Activated CD4-positive, alpha-beta T cell treated with anti-CD3 and anti-CD28 coated beads, Interleukin-2, amount 50 U/mL, for 24 hours (primary cell): ENCODE measurements at regions not wholly inside any gene's neighbourhood (a gene's known extent, or its start where the extent isn't known, plus 50 kb on each side); places are given as distances from the start of the nearest gene placed in this dataset.
"Not testable (repeated sequence)": the region's sequence is repeated elsewhere in the genome, so short reads cannot be mapped to it uniquely, and the experiment has no call there.

Experiments used
- DNase-seq, 2 donors: peaks; one replicate each; pipeline ENCODE4 v3.0.0-alpha.2; 2020; ENCODE audit warnings: low read depth in 1 of 2, low spot score in 1 of 2

DNA sequence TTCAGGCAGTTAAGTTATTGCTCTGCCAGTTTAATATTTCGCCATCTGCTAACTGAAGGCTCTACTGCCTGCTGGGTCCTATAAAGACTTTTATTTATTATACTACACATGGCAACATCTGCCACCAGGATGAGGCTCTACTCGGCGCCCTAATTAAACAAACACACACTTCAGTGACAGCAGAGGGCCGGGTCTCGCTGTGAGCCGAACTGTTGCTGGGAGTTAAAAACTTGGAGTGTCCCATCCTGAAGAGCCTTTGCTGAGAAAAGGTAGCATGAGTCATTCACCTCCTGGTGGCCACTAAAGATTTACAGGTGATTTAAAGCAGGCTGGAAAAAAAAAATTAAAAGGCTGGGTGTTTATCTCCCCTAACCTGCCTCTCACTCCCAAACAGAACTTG lies 183.7 kb downstream of the NPIPA8 start:
- not testable (repeated sequence) for DNase-seq

DNA sequence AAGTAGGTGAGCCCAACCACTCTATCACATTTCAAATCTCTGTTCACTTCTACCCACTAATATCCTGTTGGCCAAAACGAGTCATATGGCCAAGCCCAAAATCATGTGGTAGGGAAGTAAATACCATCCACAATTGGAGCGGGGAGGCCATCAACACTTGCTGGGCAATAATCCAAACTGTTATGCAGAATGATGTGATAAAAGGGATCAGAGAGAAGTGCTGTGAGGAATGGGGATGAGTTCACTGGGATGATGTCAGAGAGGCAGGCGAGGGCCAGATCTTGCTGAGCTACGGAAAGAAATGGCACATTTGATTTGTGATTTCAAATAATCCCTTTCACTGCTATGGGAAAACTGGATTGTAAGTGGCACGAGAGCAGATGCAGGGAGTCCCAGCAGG lies 188.4 kb downstream of the NPIPA8 start:
- DNase-seq, result not testable (repeated sequence)

DNA sequence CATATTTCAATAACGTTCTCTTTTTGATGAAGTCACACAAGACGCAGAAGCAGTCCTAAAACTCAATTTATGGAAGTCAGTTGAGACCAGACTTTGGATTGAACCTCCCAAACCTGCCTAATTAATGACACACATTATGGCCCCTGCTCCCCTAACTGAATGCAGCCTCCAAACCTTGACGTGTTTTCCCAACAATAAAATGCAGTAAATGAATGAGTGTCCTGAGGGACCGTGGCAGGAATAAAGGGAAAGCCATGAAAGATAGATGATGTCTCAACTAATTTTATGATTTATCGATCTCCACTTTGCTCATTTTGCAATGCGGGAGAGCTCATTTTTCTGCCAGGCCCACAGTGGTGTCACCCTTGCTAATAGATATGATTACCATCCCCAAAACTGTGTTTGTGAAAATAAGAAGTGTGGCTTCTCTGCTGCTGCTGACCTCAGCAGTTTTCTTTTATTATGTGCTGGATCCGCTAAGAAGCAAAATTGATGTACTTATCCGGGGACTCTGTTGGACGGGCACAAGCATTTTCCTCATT lies 189.9 kb downstream of the NPIPA8 start:
- DNase-seq, result not testable (repeated sequence)

DNA sequence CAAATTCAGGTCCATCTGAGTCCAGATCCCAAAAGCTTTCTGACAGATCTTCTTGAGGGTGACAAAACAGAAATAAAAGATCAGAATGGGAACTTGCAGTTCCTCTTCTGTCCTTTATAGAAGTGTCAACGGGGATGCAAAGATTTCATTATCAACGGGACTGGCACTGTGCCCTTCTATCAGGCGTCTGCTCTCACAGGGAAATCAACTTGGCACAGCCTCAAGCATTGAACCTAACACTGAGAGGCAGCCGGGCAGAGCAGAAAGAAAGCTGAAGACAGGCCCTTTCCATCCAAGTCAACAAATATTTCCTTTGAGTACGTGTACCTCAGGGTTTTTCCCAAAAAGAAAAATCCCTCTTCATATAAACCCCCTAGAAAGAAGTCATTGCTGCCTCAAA lies 194.5 kb downstream of the NPIPA8 start:
- DNase-seq, result not testable (repeated sequence)

DNA sequence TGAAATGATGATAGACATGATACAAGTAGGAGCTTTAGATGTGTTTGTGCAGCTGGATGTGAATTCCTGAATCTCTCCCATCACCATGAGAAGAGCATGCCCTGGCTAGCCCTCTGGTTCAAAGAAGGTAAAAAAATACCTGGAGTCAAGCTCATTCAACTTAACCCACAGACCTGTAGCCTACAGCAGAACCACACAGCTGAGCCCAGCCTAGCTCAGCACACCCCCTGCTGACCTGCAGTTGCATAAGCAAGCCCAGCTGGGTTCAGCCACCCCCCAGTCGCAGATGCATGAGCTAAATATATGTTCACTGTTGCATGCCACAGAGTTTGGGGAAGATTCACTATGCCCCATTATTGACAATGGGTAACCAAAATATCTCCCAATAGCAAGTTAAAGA lies 200.2 kb downstream of the NPIPA8 start:
- DNase-seq, result not testable (repeated sequence)

DNA sequence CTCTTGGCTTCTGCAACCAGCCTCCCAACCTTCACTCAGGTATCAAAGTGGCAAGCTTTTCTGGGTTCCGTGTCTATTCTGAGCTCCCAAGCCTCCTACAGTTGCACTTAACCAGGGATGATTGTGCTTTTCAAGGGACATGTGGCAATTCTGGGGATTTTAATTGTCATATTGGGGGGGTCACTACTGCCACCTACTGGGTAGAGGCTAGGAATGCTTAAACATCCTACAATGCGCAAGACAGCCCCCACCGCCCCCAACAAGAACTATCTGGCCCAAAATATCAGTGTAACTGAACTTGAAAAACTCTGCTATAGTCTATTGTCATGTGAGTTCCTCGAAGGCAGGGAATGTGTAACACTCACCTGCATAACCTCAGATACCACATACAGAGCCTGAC lies 201.5 kb downstream of the NPIPA8 start:
- not testable (repeated sequence) for DNase-seq

DNA sequence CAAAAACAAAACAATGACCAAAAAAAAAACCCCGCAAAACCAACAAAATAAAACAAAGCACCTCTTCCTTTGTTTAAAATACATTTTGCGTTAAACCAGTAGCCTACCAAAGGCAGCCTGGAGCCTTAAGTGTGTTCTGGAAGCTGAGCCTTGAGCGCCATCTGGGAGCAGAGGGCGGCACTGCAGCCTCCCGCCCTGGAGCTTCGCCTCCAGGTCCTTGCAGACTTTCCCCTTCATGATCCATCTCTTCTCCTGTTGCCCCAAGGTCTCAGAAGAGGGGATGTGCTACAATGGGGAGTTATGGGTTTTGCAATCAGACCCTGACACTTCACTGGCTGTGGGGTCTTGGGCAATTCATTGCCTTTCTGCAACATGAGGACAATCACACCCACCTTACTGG lies 204.9 kb downstream of the NPIPA8 start:
- not testable (repeated sequence) for DNase-seq

DNA sequence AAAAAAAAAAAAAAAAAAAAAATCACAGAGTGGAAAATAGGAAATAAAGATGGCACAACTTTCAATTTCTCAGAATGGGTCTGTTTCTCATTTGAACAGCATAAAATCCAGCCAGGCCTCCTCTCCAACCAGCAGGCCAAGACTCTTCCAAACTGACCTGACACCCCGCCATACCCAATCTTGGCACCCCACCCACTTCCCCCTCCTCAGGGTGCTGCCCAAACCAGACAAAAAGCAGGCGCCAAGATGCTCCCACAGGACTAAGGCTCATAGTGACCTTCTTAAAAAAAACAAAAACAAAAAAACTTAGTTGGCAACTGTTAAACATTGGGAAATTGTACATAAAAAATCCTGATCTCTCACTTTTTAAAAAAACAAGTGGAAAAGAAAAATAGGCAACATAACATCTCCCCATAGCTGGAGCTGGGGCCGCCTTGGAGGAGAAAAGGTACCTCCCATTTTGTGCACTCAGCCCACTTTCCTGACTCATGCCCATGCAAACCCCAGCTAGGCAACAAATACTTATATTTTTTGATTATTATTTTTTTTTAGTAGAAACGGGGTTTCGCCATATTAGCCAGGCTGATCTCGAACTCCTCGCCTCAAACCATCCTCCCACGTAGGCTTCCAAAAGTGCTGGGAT lies 205.9 kb downstream of the NPIPA8 start:
- DNase-seq, result not testable (repeated sequence)

DNA sequence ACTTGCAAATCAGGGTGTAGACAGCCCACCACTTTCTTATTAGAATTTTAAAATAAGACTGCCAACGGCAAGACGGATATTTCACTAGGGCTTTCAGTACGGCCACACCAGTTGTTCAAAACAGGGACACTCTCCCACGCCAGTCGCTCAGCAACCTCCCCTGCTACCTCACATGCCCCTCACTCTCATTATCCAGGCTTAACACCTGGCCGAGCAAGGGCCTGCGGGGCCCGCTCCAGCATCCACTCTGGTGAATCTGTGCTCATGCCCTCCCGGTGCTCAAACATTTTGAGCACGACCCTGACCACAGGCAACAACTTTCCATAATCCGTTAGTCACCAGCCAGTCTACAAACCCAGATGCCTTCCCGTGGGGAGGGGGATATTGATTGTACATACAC lies 209.5 kb downstream of the NPIPA8 start:
- not testable (repeated sequence) for DNase-seq

DNA sequence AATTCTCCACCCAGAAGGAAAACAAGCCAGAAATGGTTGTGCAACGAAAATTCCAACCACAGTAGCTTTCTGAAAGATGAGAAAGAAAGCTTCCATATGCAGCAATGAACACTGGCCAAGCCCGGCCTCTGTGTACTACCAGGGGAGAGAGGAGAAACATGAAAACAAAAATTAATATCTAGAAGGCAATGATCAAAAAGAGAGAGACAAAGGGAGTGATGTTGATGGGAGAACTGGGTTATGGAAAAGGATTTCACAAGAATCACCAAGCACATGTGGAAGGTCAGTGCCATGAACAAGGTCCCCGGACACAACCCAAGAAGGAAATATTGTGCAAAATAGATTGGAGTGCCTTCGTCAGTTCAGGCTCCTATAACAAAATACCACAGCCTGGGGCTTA lies 217.4 kb downstream of the NPIPA8 start:
- not testable (repeated sequence) for DNase-seq

DNA sequence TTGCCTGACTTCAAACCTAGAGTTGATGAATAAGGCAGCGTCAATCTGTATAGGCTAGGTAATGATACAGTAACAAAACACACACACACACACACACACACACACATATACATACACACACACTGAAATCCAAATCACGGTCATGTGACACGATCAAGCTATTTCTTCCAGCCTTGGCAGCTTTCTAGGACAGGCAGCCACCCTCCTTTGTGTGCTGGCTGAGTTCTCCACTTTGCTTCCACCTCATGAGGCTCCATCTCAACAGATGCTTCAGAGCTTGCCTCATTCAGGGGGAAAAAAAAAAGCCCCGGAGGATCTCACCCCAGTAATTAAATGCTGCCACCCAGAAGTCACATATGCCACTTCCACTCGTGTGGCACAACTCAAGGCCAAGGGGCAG lies 217.9 kb downstream of the NPIPA8 start:
- not testable (repeated sequence) for DNase-seq

DNA sequence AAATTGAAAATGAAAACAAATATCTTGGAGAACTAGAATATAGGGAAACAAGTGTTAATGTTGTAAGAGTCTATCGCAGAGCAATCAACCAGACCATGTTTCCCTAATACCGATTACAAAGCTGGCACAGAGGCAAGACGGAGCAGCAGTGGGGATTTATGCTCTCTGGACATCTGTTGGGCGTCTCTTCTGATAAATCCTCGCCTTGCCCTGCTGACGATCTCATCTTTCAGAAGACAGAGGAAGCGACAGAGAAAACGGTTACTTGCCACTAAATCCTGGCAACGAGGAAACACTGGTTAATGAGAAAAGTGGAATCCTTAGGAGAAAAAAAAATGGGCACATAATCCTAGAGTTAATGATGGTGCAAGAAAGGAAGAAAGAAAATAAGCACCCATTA lies 218.5 kb downstream of the NPIPA8 start:
- not testable (repeated sequence) for DNase-seq

DNA sequence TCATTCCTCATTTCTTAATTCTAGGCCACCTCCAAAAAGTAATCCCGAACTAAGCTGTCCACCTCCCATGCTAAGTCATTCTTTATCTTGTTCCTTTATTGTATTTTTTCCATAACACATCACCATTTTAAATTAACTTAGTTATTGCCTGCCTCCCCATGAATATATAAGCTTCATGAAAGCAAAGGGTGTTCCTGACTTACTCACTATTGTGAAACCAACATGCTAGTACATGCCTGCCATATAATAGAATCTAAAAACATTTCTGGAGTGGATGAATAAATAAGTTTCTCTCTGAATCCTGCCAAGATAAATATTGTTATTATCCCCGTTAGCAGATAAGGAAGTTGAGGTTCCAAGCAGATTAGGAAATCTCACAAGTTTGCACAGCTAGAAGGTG lies 232.1 kb downstream of the NPIPA8 start:
- DNase-seq, result not testable (repeated sequence)

DNA sequence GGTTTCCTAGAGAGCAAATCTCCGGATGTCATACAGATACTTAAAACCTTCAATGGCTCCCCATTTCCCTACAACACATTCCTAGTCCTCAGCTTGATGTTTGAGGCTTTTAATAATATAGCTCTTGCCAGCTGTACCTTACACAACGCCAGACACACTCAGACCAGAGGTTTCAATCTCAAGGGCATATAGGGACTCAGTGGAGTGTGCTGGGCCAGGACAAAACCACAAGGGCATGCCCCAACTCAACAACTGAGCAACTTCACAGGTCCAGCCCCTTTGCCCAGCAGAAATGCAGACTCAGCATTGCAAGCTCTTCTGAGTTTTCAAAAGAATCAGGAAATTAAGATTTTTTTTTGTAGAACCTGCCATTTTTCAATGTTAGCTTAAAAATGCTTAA lies 235.5 kb downstream of the NPIPA8 start:
- DNase-seq, result not testable (repeated sequence)

DNA sequence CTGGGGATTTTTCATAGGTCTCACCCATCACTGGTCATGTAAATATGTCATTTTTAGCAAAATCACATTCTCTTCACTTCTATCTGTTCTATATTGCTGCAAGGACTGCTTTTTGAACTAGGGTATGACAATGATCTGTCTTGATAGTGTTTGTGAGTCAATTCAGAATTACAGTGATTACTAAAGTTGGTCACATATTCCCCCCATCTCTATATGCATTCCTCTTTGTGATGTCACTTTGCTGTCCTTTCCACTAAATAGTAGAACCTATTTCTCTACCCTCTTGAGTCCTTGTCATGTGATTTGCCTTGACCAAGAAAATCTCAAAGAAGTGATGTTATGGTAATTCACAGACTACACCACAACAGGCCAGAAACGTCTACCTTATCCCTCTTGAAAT lies 243.9 kb downstream of the NPIPA8 start:
- not testable (repeated sequence) for DNase-seq

DNA sequence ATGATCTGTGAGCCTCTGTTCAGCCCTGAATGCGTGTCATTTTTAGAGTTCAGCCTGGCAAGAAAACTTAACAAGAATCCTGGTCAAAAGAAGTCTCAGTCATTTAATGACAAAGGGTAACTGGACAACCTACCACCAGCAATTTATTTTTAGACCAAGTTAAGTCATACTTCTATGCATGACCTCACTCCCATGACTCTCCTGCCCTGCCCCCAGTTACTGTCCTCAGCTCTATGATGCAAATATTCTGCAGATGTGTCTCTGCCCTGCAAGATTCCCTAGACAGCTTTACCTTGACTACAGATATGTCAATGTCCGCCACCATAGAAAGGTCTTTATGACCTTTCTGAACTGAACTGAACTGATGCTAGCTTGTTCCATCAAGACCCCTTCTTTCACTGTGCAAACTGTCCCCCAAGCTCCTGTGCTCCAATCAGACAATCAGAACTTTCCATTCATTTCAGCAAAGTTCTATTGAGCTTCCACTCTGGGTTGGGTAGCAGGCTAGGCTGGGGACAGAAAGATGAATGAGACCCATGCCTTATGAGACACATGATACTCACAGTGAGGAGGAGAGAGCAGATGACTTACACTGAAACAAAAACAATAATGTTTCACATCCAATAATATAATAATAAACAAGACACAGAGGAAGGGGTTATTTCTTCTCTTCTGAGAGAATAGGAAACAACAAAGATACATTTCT lies 255.7 kb downstream of the NPIPA8 start:
- DNase-seq, result not testable (repeated sequence)

DNA sequence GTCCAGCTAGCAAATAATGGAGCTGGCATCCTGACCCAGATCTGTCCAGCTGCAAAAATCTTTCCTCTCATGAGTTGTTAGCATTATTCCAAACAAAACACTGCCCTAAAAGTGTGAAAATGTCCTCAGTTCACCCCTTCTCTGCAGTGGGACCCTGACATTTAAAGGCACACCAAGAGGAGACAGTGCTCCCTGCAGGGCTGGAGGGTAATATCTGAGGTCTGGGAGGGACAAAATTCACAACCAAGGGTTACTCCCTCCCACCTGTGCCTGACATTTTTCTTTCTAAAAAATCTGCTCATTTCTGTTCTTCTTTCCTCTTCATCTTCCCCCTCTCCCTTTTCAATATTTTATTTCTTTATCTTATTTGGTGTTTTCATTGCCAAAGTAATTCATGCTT lies 258.6 kb downstream of the NPIPA8 start:
- not testable (repeated sequence) for DNase-seq

DNA sequence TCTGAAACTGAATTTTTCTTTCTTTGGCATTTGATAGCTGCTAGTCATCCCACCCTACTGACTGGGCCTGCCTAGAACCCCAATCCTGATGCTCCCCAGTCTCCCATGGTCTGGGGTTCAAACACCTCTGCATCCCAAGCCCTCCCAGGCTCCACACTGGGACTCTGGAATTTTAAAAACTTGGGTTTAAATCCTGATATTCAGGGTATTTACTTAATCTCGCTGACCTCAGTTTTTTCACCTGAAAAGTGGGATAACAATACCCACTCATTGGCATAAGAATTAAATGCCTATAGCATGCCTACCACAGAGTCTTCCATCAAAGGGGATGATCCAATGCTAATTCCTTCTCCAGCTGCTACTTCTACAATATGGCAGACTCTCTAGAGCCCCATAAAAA lies 264.4 kb downstream of the NPIPA8 start:
- no peak for DNase-seq

DNA sequence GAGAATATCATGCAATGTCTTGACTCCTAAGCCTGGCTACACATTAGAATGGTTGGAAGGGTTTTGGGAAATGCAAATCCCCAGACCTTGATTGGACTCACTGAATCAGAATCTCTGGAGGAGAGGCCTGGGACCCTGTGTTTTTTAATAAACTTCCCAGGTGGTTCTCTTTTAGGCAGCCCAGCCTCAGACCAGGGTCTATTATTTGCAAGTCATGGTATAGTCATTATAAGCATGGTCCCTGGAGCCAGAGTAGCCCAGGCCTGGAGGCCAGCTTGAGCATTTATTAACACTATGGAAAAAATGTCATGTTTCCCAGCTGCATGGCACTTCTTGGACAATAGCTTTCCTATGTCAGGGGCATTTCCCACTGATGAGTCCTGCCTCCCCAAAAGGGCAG lies 266.9 kb downstream of the NPIPA8 start:
- no peak for DNase-seq

DNA sequence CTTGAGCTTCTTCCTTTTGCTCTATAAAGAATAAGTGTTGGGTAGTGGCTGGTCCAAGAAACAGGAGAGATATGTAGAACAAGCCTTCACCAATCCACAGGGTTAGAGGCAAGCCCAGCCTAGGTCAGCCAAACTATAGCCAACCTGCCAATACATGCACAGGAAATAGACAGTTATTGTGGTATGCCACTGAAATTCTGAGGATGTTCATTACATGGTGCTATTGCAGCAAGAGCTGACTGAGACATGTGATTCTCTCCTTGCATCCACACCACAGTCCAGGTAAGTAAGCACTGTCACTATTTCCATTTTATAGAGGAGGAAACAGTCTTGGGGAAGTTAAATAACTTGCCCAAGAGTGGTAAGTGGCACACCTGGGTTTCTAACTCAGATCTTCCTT lies 268.1 kb downstream of the NPIPA8 start:
- no peak for DNase-seq

DNA sequence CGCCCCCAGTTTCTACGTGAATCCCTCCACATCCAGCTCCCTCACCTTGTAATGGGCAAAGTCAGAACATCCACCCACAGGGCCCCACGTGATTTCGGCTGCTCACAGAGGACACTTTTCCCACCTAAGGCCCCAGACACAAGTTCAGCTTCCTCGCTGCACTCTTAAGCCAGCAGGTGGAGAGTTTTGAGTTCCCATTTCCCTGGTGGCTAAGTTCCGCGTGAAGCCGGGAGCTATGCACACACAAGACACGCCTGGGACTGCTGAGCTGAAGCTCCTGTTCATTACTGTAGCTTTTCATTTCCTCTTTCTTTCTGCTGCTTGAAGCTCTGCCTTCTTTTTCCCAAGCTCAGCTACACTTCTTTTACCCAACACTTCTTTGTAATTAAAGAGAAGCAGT lies 273.8 kb downstream of the NPIPA8 start:
- DNase-seq, result no peak

DNA sequence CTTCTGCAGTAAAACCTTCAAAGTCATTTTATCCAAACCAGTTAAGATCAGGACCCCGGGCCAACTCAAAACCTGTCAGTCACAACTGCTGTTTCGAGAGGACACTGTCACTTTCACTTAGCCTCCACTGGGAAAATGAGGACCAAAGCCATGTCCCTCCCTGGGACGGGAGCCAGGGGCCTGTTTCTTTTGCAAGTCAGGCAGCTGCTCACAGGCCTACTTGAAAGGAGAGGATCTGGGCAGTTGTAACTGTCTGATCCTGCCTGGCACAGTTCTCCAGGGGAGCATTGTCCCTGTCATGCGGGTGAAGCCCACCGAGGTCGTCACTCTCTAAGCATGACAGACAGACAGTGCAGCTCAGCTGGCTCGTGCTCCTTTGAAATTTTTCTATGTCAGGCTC lies 276.2 kb downstream of the NPIPA8 start:
- no peak for DNase-seq

DNA sequence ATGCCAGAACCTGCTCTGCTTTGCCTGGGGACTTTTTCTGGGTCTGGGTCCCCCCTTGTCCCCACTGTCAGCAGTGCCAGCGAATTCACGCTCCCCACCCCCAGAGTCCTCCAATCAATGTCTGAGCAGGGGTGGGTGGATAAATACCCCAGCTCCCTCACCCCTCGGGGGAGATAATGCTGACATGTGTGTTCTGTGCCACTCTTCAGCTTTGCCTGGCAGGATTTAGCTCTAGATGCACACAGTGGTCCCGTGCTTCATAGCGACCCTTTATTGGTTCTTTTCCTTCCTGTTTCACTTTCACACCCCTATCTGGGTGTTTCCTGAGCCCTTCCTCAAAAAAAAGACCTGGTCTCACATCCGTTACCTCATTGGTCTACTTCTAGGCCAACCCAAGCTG lies 277.0 kb downstream of the NPIPA8 start:
- DNase-seq, result no peak
